IMR-90 (cell line): ENCODE measurements at regions not wholly inside any gene's neighbourhood (a gene's known extent, or its start where the extent isn't known, plus 50 kb on each side); places are given as distances from the start of the nearest gene placed in this dataset.

Experiments used
- ATAC-seq: fragments of 200-7000 bp; cut with Tn5 transposase; 2 replicates; pipeline ENCODE4 v1.9.1; 2020; ENCODE audit warnings: low read depth, mild to moderate bottlenecking, moderate library complexity
- BruUV-seq: library from RNA; stranded (reverse); fragments of 400-500 nt; replicated peaks from 2 replicates; lab custom pipeline; 2021; lab: Mats Ljungman, UMichigan
- CTCF ChIA-PET: fragments of 300-600 bp; formaldehyde crosslinking; extraction: SDS; loops from one replicate; lab custom pipeline; 2021; ENCODE audit warnings: antibody characterized with exemption; lab: Yijun Ruan, JAX
- POLR2A ChIA-PET: fragments of 300-600 bp; sonication (Branson Sonifier 250); formaldehyde crosslinking; loops from one replicate; lab custom pipeline; 2022; ENCODE audit warnings: antibody characterized with exemption; ENCODE audit not compliant: unreplicated experiment; lab: Charles Lee
- DNase-seq: peaks from one replicate; pipeline ENCODE4 v3.0.0; 2013
- H2AFZ ChIP-seq: replicated peaks from 2 replicates; pipeline ENCODE3; 2013; ENCODE audit warnings: low read length, mild to moderate bottlenecking; ENCODE audit not compliant: poor library complexity
- H2AK5ac ChIP-seq: 2 replicates; pipeline ENCODE4 v1.6.1; 2013; ENCODE audit warnings: low read depth, low read length, inconsistent platforms
- H2AK9ac ChIP-seq: replicated peaks from 2 replicates; pipeline ENCODE3; 2013; ENCODE audit warnings: mild to moderate bottlenecking, low read depth, low read length, moderate library complexity; ENCODE audit not compliant: poor library complexity
- H2BK120ac ChIP-seq: 2 replicates; pipeline ENCODE4 v1.6.1; 2013; ENCODE audit warnings: low read depth, low read length, inconsistent platforms
- H2BK15ac ChIP-seq: 3 replicates; pipeline ENCODE4 v1.6.1; 2013; ENCODE audit warnings: low read depth, low read length, inconsistent platforms
- H2BK20ac ChIP-seq: 2 replicates; pipeline ENCODE4 v1.6.1; 2013; ENCODE audit warnings: low read depth, mild to moderate bottlenecking, inconsistent platforms, low read length, moderate library complexity
- H2BK5ac ChIP-seq: 2 replicates; pipeline ENCODE4 v1.6.1; 2013; ENCODE audit warnings: mild to moderate bottlenecking, low read depth, low read length, inconsistent platforms; ENCODE audit not compliant: poor library complexity, severe bottlenecking
- H3K14ac ChIP-seq: replicated peaks from 2 replicates; pipeline ENCODE4 v1.6.1; 2013; ENCODE audit warnings: low read depth, low read length, inconsistent platforms
- H3K18ac ChIP-seq: 2 replicates; pipeline ENCODE4 v1.6.1; 2013; ENCODE audit warnings: low read depth, low read length, control low read depth
- H3K23ac ChIP-seq: 2 replicates; pipeline ENCODE4 v1.6.1; 2013; ENCODE audit warnings: low read depth, low read length, inconsistent platforms
- H3K27ac ChIP-seq: 2 replicates; pipeline ENCODE4 v1.5.1; 2013; ENCODE audit warnings: mild to moderate bottlenecking, control low read depth, low read length; ENCODE audit not compliant: insufficient read depth
- H3K27me3 ChIP-seq: 2 replicates; pipeline ENCODE4 v1.6.1; 2013; ENCODE audit warnings: low read length; ENCODE audit not compliant: control insufficient read depth, insufficient read depth
- H3K36me3 ChIP-seq: 2 replicates; pipeline ENCODE4 v1.6.1; 2013; ENCODE audit warnings: low read length, mixed read lengths; ENCODE audit not compliant: control insufficient read depth, insufficient read depth
- H3K4ac ChIP-seq: 2 replicates; pipeline ENCODE4 v1.6.1; 2013; ENCODE audit warnings: low read depth, low read length, inconsistent platforms
- H3K4me1 ChIP-seq: 2 replicates; pipeline ENCODE4 v1.6.1; 2013; ENCODE audit warnings: low read length, mixed read lengths; ENCODE audit not compliant: control insufficient read depth, insufficient read depth
- H3K4me2 ChIP-seq: 2 replicates; pipeline ENCODE4 v1.6.1; 2013; ENCODE audit warnings: low read depth, mild to moderate bottlenecking, control low read depth, low read length, moderate library complexity
- H3K4me3 ChIP-seq: 2 replicates; pipeline ENCODE4 v1.5.1; 2013; ENCODE audit warnings: low read depth, mild to moderate bottlenecking, control low read depth, low read length, moderate library complexity; ENCODE audit not compliant: insufficient read depth
- H3K56ac ChIP-seq: 2 replicates; pipeline ENCODE4 v1.6.1; 2013; ENCODE audit warnings: low read length, inconsistent platforms; ENCODE audit not compliant: insufficient read depth; ENCODE audit errors: extremely low read depth
- H3K79me1 ChIP-seq, 2 experiments: 2 replicates each; pipeline ENCODE4 v1.6.1; 2013; ENCODE audit warnings: low read length in 2 of 2, inconsistent platforms in 1 of 2, low read depth in 1 of 2
- H3K9ac ChIP-seq: 2 replicates; pipeline ENCODE4 v1.6.1; 2013; ENCODE audit warnings: low read depth, low read length, control low read depth
- H3K9me1 ChIP-seq: 2 replicates; pipeline ENCODE4 v1.6.1; 2013; ENCODE audit warnings: low read length, inconsistent platforms; ENCODE audit not compliant: insufficient read depth
- H3K9me3 ChIP-seq: 2 replicates; pipeline ENCODE4 v1.6.1; 2013; ENCODE audit warnings: low read length; ENCODE audit not compliant: control insufficient read depth, insufficient read depth
- H4K20me1 ChIP-seq: 2 replicates; pipeline ENCODE4 v1.6.1; 2013; ENCODE audit warnings: low read length, inconsistent platforms; ENCODE audit not compliant: insufficient read depth
- H4K5ac ChIP-seq: 2 replicates; pipeline ENCODE4 v1.6.1; 2013; ENCODE audit warnings: mild to moderate bottlenecking, low read depth, low read length, control low read depth
- H4K8ac ChIP-seq, 2 experiments: 2 replicates each; pipeline ENCODE4 v1.6.1; 2013; ENCODE audit warnings: low read depth in 2 of 2, low read length in 2 of 2, control low read depth in 1 of 2, inconsistent platforms in 1 of 2
- H4K91ac ChIP-seq: 2 replicates; pipeline ENCODE4 v1.6.1; 2013; ENCODE audit warnings: low read depth, low read length, inconsistent platforms; ENCODE audit not compliant: insufficient read depth
- BHLHE40 ChIP-seq: fragments of 150-350 bp; IDR thresholded peaks from 2 replicates; pipeline ENCODE4 v1.6.1; 2016; ENCODE audit warnings: mild to moderate bottlenecking, low read depth, low read length
- CEBPB ChIP-seq: IDR thresholded peaks from 2 replicates; pipeline ENCODE4 v1.6.1; 2012; ENCODE audit warnings: low read depth, low read length, improper control_type of control experiment
- CHD1 ChIP-seq: IDR thresholded peaks from 2 replicates; pipeline ENCODE4 v1.6.1; 2012; ENCODE audit warnings: low read depth, low read length, improper control_type of control experiment
- FOS ChIP-seq: fragments of 150-350 bp; IDR thresholded peaks from 2 replicates; pipeline ENCODE4 v1.6.1; 2016; ENCODE audit warnings: low read depth, low read length
- MAFK ChIP-seq: IDR thresholded peaks from 2 replicates; pipeline ENCODE4 v1.6.1; 2012; ENCODE audit warnings: low read depth, low read length, improper control_type of control experiment
- MAZ ChIP-seq: IDR thresholded peaks from 2 replicates; pipeline ENCODE4 v1.6.1; 2012; ENCODE audit warnings: low read depth, mild to moderate bottlenecking, low read length, improper control_type of control experiment, moderate library complexity, borderline replicate concordance
- MXI1 ChIP-seq: IDR thresholded peaks from 2 replicates; pipeline ENCODE4 v1.6.1; 2012; ENCODE audit warnings: low read depth, mild to moderate bottlenecking, low read length, moderate library complexity, borderline replicate concordance
- NFE2L2 ChIP-seq: fragments of 150-350 bp; IDR thresholded peaks from 2 replicates; pipeline ENCODE4 v1.6.1; 2016; ENCODE audit warnings: low read depth, mild to moderate bottlenecking, low read length
- POLR2A ChIP-seq: IDR thresholded peaks from 2 replicates; pipeline ENCODE4 v1.6.1; 2012; ENCODE audit warnings: mild to moderate bottlenecking, low read depth, low read length
- RAD21 ChIP-seq: IDR thresholded peaks from 2 replicates; pipeline ENCODE4 v1.6.1; 2012; ENCODE audit warnings: low read length, improper control_type of control experiment
- RCOR1 ChIP-seq: IDR thresholded peaks from 2 replicates; pipeline ENCODE4 v1.6.1; 2012; ENCODE audit warnings: mild to moderate bottlenecking, low read length, improper control_type of control experiment; ENCODE audit not compliant: insufficient replicate concordance
- RFX5 ChIP-seq: IDR thresholded peaks from 2 replicates; pipeline ENCODE4 v1.8.0; 2012; ENCODE audit warnings: low read depth, mild to moderate bottlenecking, low read length, moderate library complexity
- SMC3 ChIP-seq: fragments of 150-350 bp; IDR thresholded peaks from 2 replicates; pipeline ENCODE4 v1.6.1; 2016; ENCODE audit warnings: low read depth, mild to moderate bottlenecking, antibody characterized with exemption, low read length, moderate library complexity
- WGBS, 2 experiments: methylation state at CpG; one replicate each; pipeline versions ENCODE4 v1.1.5 to v1.1.7; 2013; ENCODE audit warnings: missing lambda C conversion rate in 2 of 2; ENCODE audit not compliant: insufficient read length in 1 of 2; ENCODE audit errors: extremely low coverage in 2 of 2; 5-methylcytosine and 5-hydroxymethylcytosine counted together
- dilution Hi-C: fragments of 300-500 bp; cut with HindIII; formaldehyde crosslinking; loops from one replicate; pipeline ENCODE4 v1.14.3; 2018; ENCODE audit warnings: low sequenced_read_pairs; ENCODE audit not compliant: unreplicated experiment
- in situ Hi-C: fragments of 300-500 bp; cut with MboI; formaldehyde crosslinking; loops from 3 replicates; pipeline ENCODE4 v1.14.3; 2019; ENCODE audit warnings: low sequenced_read_pairs, inconsistent platforms, mixed read lengths
- intact Hi-C: fragments of 100-400 bp; cut with micrococcal nuclease; formaldehyde crosslinking; loops from 2 replicates; pipeline ENCODE4 v1.10.0; 2022
- TF ChIP-seq, protein P1 (sequence below): fragments of 150-350 bp; IDR thresholded peaks from 2 replicates; pipeline ENCODE4 v1.6.1; 2017; ENCODE audit warnings: mild to moderate bottlenecking, antibody characterized with exemption, low read length, low read depth
- TF ChIP-seq, protein P2 (sequence below): fragments of 150-350 bp; IDR thresholded peaks from 2 replicates; pipeline ENCODE4 v1.6.1; 2016; ENCODE audit warnings: low read depth, mild to moderate bottlenecking, low read length, moderate library complexity, borderline replicate concordance

DNA sequence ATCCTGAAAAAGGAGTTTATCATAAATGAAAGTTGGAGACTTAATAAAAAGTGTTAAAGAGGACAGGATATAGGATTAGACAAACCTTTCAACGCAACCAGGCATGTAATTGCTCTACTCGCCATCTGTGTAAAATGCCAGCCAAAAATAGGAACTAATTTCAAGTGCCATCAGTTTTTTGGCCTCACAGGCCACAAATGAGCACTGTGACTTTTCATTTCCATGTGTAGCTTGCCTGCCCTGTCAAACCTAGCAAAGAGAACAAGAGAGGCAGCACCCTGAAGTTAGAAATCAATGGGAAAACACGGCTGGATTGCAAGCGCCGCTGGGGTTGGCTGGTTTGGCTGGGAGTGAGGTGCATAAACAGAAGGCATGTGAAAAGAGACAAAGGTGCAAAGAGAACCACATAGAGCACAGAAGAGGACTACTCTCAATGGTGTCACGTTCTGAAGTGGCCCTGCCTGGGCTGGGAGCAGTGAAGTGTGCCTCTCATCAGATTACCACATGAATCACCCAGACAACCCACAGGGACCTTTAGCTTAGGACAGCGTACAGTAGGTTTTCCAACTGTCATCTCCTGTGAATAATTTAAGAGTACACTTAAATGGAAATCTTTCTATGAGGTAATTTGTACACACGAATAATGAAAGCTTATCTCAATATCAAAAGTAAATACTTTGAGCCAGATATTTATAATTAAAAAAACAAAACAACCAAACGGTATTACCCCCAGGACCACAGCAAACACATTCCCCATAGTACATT, 78.0 kb upstream of the NHSL1 start:
- Histone ChIP-seq H2BK120ac (no peak overlapping the region), H3K18ac (no peak overlapping the region), H3K9me3 (no peaks in the 10 kb centered on the region), H3K9me1 (no peaks in the 10 kb centered on the region; the same call in 1 of the 2 replicates), H3K4me3 (no peak overlapping the region), H3K23ac (no peak overlapping the region), H2BK5ac (no peak overlapping the region), H4K8ac (no peak overlapping the region), H2AFZ (no peak overlapping the region), H3K79me1 (peaks cover 16 to 22% of the 10 kb centered on the region in 2 experiments; a peak in 3 of 4 replicates), H3K56ac (no peak overlapping the region), H3K4me1 (peaks cover 1% of the 10 kb centered on the region; the same call in 1 of the 2 replicates), H2BK20ac (no peak overlapping the region), H2AK9ac (no peak overlapping the region), H2AK5ac (no peak overlapping the region), H4K91ac (no peak overlapping the region), H4K20me1 (no peaks in the 10 kb centered on the region), H3K9ac (no peak overlapping the region), H3K27me3 (no peaks in the 10 kb centered on the region), H2BK15ac (no peak overlapping the region), H3K4me2 (no peak overlapping the region), H4K5ac (no peak overlapping the region), H3K14ac (no peak overlapping the region), H3K27ac (no peak overlapping the region), H3K36me3 (no peaks in the 10 kb centered on the region), H3K4ac (no peak overlapping the region)
- no peak for ATAC-seq
- in situ Hi-C loops (no loop called here), intact Hi-C loops (no loop called here), dilution Hi-C loops (no loop called here)
- WGBS, 2 experiments: 97% methylated on average over 5 of the region's 9 CpGs; no CpG with 5 or more reads in 1 of the 2 experiments
- no TSS peak for BruUV-seq
- ChIA-PET POLR2A (no interaction called here), CTCF (no interaction called here)
- TF ChIP-seq NFE2L2 (no peak), MAZ (no peak), BHLHE40 (no peak), CEBPB (no peak), RFX5 (no peak), SMC3 (no peak), FOS (no peak), MXI1 (no peak), CHD1 (no peak), RAD21 (no peak), POLR2A (no peak), MAFK (no peak), RCOR1 (no peak)
- TF ChIP-seq, protein P1, sequence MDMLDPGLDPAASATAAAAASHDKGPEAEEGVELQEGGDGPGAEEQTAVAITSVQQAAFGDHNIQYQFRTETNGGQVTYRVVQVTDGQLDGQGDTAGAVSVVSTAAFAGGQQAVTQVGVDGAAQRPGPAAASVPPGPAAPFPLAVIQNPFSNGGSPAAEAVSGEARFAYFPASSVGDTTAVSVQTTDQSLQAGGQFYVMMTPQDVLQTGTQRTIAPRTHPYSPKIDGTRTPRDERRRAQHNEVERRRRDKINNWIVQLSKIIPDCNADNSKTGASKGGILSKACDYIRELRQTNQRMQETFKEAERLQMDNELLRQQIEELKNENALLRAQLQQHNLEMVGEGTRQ: no peak
- TF ChIP-seq, protein P2, sequence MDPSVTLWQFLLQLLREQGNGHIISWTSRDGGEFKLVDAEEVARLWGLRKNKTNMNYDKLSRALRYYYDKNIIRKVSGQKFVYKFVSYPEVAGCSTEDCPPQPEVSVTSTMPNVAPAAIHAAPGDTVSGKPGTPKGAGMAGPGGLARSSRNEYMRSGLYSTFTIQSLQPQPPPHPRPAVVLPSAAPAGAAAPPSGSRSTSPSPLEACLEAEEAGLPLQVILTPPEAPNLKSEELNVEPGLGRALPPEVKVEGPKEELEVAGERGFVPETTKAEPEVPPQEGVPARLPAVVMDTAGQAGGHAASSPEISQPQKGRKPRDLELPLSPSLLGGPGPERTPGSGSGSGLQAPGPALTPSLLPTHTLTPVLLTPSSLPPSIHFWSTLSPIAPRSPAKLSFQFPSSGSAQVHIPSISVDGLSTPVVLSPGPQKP: no peak
- no peak for DNase-seq
